ENCODE measurements at regions not wholly inside any gene's neighbourhood (a gene's known extent, or its start where the extent isn't known, plus 50 kb on each side); places are given as distances from the start of the nearest gene placed in this dataset.
"Not testable (repeated sequence)": the region's sequence is repeated elsewhere in the genome, so short reads cannot be mapped to it uniquely, and the experiment has no call there.

- TF ChIP-seq KAT7 (CRISPR knock-in tag; IDR thresholded peaks at IDR 0.05; ENCODE audit: borderline replicate concordance) (no peak), ZNF263 (CRISPR knock-in tag; IDR thresholded peaks at IDR 0.05; ENCODE audit: low read depth) (no peak), ZNF425 (CRISPR knock-in tag; conservative IDR thresholded peaks at IDR 0.05) (no peak), NR1H2 (CRISPR knock-in tag; IDR thresholded peaks at IDR 0.05) (no peak), ZNF317 (CRISPR knock-in tag; IDR thresholded peaks at IDR 0.05; ENCODE audit: borderline replicate concordance, low read depth) (no peak), ZNF396 (CRISPR knock-in tag; IDR thresholded peaks at IDR 0.05; ENCODE audit: borderline replicate concordance) (no peak), GRHL2 (CRISPR knock-in tag; IDR thresholded peaks at IDR 0.05; ENCODE audit: insufficient replicate concordance, severe bottlenecking) (no peak), ZSCAN18 (CRISPR knock-in tag; IDR thresholded peaks at IDR 0.05) (no peak), RELA (CRISPR knock-in tag; IDR thresholded peaks at IDR 0.05; ENCODE audit: borderline replicate concordance) (no peak), ZNF512 (CRISPR knock-in tag; IDR thresholded peaks at IDR 0.05; ENCODE audit: borderline replicate concordance) (no peak), ZNF121 (CRISPR knock-in tag; IDR thresholded peaks at IDR 0.05) (no peak)
- no peaks in the 10 kb centered on the region for H3K9me3 Mint-ChIP-seq
- no peaks in the 10 kb centered on the region; the same call in 1 of the 2 replicates for H3K27me3 Mint-ChIP-seq (ENCODE audit: low read depth)
- H3K27ac Mint-ChIP-seq: no peak overlapping the region
- H3K4me1 Mint-ChIP-seq: 0 out of 2 replicates have a peak, but pooled peaks cover 3% of the 10 kb centered on the region
- POLR2A ChIA-PET: no interaction called here
- no peak for DNase-seq (ENCODE audit: low spot score)
- no peak overlapping the region for H3K4me3 Mint-ChIP-seq
- CTCF ChIA-PET: no interaction called here
- H3K36me3 Mint-ChIP-seq: no peaks in the 10 kb centered on the region
- no peak for ATAC-seq
These were observed 298.9 kb upstream of the MAGEB16 start for GRCh38 chrX:35499071-35499862.

GRCh38 chrX:35507701-35508100 is 290.4 kb upstream of the MAGEB16 start:
- no peak overlapping the region for H3K27ac Mint-ChIP-seq
- POLR2A ChIA-PET: no interaction called here
- CTCF ChIA-PET: no interaction called here
- TF ChIP-seq IRF2 (CRISPR knock-in tag; IDR thresholded peaks at IDR 0.05; ENCODE audit: borderline replicate concordance, low read depth): no peak
- no peak for TF ChIP-seq ZNF232 (CRISPR knock-in tag; IDR thresholded peaks at IDR 0.05)
- no peak for TF ChIP-seq PREB (CRISPR knock-in tag; IDR thresholded peaks at IDR 0.05; ENCODE audit: borderline replicate concordance)
- TF ChIP-seq MYBL2 (CRISPR knock-in tag; IDR thresholded peaks at IDR 0.05): no peak
- H3K9me3 Mint-ChIP-seq: no peaks in the 10 kb centered on the region
- H3K4me1 Mint-ChIP-seq: peaks cover 19% of the 10 kb centered on the region
- no peaks in the 10 kb centered on the region for H3K27me3 Mint-ChIP-seq (ENCODE audit: low read depth)
- ATAC-seq: no peak
- DNase-seq (ENCODE audit: low spot score): no peak
- H3K36me3 Mint-ChIP-seq: no peaks in the 10 kb centered on the region
- H3K4me3 Mint-ChIP-seq: no peak overlapping the region

GRCh38 chrX:35548003-35548402 is 250.1 kb upstream of the MAGEB16 start:
- H3K27me3 Mint-ChIP-seq (ENCODE audit: low read depth); H3K36me3 Mint-ChIP-seq; POLR2A ChIA-PET; DNase-seq (ENCODE audit: low spot score); H3K4me3 Mint-ChIP-seq; ATAC-seq; H3K27ac Mint-ChIP-seq; CTCF ChIA-PET; H3K4me1 Mint-ChIP-seq; H3K9me3 Mint-ChIP-seq: not testable (repeated sequence)
